ENCODE measurements at regions not wholly inside any gene's neighbourhood (a gene's known extent, or its start where the extent isn't known, plus 50 kb on each side); places are given as distances from the start of the nearest gene placed in this dataset.

DNA sequence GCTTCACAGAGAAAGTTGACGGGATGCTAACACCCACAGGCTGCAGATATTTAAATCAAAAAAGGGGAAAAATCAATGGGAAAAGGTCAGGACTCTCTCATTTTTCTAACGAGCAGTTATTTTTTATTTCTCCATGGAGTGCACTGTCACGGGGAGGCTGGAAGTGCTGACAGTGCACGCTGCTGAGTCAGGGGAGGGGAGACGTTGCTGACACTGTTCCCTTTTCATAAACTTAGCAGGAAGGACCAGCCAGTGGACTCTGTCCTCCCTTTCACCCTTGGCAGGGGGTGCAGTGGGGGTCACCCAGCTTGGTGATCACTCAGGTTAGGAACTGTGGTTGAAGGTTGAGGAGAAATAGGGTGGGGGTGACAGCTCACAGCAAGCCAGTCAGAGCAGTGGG, 65.6 kb upstream of the FUT8 start:
- TF ChIP-seq, protein P1, sequence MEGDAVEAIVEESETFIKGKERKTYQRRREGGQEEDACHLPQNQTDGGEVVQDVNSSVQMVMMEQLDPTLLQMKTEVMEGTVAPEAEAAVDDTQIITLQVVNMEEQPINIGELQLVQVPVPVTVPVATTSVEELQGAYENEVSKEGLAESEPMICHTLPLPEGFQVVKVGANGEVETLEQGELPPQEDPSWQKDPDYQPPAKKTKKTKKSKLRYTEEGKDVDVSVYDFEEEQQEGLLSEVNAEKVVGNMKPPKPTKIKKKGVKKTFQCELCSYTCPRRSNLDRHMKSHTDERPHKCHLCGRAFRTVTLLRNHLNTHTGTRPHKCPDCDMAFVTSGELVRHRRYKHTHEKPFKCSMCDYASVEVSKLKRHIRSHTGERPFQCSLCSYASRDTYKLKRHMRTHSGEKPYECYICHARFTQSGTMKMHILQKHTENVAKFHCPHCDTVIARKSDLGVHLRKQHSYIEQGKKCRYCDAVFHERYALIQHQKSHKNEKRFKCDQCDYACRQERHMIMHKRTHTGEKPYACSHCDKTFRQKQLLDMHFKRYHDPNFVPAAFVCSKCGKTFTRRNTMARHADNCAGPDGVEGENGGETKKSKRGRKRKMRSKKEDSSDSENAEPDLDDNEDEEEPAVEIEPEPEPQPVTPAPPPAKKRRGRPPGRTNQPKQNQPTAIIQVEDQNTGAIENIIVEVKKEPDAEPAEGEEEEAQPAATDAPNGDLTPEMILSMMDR (IDR thresholded peaks at IDR 0.05) = no peak
- no peak for TF ChIP-seq EP300 (IDR thresholded peaks at IDR 0.05)

Data from upper lobe of left lung (tissue), 4 donors.